ENCODE measurements at regions not wholly inside any gene's neighbourhood (a gene's known extent, or its start where the extent isn't known, plus 50 kb on each side); places are given as distances from the start of the nearest gene placed in this dataset.

DNA sequence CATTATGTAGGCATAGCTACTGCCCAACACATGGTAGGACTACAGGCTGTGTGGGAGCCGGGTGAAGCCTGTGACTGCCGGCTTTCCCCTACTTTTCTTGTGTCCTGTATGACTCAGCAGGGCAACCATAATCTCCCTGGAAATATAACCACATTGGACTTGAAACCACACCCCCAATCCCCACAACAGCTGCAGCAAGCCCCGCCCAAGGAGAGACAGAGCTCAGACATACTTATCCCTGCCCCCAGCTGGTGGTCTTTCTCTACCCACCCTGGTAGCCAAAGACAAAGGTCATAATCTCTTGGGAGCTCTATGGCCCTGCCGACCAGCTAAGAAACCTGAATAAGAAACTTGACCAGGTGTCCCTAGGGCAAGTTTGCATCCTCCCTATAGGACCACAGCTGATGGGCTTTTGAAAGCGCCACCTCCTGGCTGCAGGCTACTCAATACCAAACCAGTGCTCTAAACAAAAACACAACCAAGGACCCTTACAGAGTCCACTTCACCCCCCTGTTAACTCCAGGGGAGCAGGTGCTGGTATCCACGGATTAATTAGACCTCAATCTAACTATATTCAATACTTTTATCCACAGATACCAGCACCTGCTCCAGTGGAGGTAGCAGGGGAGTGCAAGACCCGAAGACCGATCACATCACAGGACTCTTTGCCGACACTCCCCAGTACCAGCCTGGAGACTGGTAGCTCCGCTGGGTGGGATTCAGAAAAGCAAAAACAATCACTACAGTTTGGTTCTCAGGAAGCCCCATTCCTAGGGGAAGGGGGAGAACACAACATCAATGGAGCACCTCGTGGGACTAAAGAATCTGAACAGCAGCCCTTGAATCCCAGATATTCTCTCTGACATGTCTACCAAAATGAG, 91.2 kb downstream of the IRX5 start:
- TF ChIP-seq, protein P1, sequence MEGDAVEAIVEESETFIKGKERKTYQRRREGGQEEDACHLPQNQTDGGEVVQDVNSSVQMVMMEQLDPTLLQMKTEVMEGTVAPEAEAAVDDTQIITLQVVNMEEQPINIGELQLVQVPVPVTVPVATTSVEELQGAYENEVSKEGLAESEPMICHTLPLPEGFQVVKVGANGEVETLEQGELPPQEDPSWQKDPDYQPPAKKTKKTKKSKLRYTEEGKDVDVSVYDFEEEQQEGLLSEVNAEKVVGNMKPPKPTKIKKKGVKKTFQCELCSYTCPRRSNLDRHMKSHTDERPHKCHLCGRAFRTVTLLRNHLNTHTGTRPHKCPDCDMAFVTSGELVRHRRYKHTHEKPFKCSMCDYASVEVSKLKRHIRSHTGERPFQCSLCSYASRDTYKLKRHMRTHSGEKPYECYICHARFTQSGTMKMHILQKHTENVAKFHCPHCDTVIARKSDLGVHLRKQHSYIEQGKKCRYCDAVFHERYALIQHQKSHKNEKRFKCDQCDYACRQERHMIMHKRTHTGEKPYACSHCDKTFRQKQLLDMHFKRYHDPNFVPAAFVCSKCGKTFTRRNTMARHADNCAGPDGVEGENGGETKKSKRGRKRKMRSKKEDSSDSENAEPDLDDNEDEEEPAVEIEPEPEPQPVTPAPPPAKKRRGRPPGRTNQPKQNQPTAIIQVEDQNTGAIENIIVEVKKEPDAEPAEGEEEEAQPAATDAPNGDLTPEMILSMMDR (IDR thresholded peaks at IDR 0.05): 0 out of 2 replicates have a peak, but pooled peaks have one; percentile 17
- no peak for TF ChIP-seq SIN3A (IDR thresholded peaks at IDR 0.05; ENCODE audit: borderline replicate concordance, insufficient read depth, low read depth, low read length)
- TF ChIP-seq, protein P2, sequence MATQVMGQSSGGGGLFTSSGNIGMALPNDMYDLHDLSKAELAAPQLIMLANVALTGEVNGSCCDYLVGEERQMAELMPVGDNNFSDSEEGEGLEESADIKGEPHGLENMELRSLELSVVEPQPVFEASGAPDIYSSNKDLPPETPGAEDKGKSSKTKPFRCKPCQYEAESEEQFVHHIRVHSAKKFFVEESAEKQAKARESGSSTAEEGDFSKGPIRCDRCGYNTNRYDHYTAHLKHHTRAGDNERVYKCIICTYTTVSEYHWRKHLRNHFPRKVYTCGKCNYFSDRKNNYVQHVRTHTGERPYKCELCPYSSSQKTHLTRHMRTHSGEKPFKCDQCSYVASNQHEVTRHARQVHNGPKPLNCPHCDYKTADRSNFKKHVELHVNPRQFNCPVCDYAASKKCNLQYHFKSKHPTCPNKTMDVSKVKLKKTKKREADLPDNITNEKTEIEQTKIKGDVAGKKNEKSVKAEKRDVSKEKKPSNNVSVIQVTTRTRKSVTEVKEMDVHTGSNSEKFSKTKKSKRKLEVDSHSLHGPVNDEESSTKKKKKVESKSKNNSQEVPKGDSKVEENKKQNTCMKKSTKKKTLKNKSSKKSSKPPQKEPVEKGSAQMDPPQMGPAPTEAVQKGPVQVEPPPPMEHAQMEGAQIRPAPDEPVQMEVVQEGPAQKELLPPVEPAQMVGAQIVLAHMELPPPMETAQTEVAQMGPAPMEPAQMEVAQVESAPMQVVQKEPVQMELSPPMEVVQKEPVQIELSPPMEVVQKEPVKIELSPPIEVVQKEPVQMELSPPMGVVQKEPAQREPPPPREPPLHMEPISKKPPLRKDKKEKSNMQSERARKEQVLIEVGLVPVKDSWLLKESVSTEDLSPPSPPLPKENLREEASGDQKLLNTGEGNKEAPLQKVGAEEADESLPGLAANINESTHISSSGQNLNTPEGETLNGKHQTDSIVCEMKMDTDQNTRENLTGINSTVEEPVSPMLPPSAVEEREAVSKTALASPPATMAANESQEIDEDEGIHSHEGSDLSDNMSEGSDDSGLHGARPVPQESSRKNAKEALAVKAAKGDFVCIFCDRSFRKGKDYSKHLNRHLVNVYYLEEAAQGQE (IDR thresholded peaks at IDR 0.05; ENCODE audit: insufficient read depth in 1 of 2, low read depth in 2 of 2, low read length in 1 of 2): no peak

All from Panc1 (cell line).